Stimulated activated CD4-positive, alpha-beta T cell treated with anti-CD3 and anti-CD28 coated beads, TNF-alpha, amount 100 ng/mL, for 4 hours (primary cell): ENCODE measurements at regions not wholly inside any gene's neighbourhood (a gene's known extent, or its start where the extent isn't known, plus 50 kb on each side); places are given as distances from the start of the nearest gene placed in this dataset.
"Not testable (repeated sequence)": the region's sequence is repeated elsewhere in the genome, so short reads cannot be mapped to it uniquely, and the experiment has no call there.

ENCODE experiments used
- DNase-seq, 3 experiments: peaks; one replicate each; pipeline ENCODE4 v3.0.0-alpha.2; 2020; ENCODE audit warnings: low read depth in 3 of 3

- DNase-seq: no peak
Observed at GRCh38 chr3:177894081-177894728, 642.0 kb upstream of the KCNMB2 start.

DNA sequence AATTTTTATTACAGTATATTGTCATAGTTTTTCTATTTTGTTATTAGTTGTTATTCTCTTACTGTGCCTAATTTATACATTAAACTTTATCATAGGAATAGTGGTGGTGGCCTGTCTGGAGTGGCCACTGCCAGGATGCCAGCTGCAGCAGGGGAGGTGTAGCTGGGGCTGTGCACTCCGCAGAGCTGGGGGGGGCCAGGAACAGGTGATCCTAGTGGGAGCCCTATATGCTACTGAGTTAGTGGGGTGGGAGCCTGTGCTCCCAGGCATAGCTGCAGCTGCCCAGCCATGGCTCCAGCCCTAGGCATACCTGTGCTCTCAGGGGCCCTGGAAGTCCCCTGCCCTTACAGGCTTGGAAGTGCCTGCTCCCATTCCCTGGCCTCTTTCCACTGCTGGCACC is 638.1 kb upstream of the KCNMB2 start:
- DNase-seq: no peak

- DNase-seq: no peak
Observed at GRCh38 chr3:177899275-177900067, 636.8 kb upstream of the KCNMB2 start.

DNA sequence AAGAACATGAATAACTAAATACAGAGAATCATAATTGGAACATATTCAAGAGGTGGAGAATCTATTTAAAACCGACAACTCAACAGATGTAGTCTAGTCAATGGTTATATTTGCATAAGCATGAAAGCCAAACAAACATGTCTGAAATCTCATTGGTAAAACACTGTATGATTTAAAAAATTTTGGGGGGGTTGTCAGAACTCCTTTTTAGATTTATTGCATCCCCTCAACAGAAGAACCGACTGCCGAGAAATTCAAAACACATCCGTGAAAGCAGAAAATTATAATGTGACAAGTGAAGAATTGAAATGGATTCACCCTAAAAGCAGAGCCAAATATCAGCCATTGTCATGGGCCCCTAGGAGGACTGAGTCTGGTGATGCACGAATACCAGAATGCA is 633.4 kb upstream of the KCNMB2 start:
- DNase-seq: no peak

GRCh38 chr3:177904621-177905020 is 631.6 kb upstream of the KCNMB2 start:
- DNase-seq: no peak

GRCh38 chr3:177905173-177906125 is 630.8 kb upstream of the KCNMB2 start:
- DNase-seq: no peak

- DNase-seq: no peak
Observed at GRCh38 chr3:177906126-177906511, 630.1 kb upstream of the KCNMB2 start.

GRCh38 chr3:177906578-177907229 is 629.5 kb upstream of the KCNMB2 start:
- DNase-seq: no peak

GRCh38 chr3:177909530-177909929 is 626.7 kb upstream of the KCNMB2 start:
- not testable (repeated sequence) for DNase-seq

DNA sequence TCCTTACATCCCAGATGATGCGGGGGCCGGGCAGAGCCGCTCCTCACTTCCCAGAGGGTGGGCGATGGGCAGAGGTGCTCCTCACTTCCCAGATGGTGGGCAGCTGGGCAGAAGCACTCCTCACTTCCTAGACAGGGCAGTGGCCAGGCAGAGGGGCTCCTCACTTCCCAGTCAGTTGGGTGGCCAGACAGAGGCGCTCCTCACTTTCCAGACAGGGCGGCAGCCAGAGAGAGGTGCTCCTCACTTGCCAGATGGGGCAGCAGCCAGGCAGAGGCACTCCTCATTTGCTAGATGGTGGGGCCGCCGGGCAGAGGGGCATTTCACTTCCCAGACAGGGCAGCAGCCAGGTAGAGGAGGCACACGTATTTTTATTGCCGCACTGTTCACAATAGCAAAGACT is 622.0 kb upstream of the KCNMB2 start:
- no peak for DNase-seq

DNA sequence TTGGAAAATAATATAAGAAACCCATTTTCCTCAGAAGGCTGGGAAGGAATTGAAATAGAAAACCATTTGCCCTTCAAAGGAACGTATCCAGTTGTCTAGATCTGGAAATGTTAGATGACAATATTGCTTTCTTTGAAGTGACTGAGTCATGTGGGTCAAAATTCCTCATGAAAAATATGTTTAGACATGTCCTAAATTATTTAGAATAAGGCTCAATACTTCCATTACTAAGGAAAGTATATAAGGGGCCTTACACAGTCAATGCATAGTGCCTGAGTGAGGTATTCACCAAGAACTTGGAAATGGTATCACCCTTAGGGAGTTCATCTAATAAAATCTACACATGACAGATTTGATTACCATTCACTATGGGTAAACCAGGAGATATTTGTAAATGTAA is 619.8 kb upstream of the KCNMB2 start:
- no peak for DNase-seq

- DNase-seq: no peak
Observed at GRCh38 chr3:177917234-177917861, 618.9 kb upstream of the KCNMB2 start.

GRCh38 chr3:177921153-177921552 is 615.1 kb upstream of the KCNMB2 start:
- DNase-seq: no peak

DNA sequence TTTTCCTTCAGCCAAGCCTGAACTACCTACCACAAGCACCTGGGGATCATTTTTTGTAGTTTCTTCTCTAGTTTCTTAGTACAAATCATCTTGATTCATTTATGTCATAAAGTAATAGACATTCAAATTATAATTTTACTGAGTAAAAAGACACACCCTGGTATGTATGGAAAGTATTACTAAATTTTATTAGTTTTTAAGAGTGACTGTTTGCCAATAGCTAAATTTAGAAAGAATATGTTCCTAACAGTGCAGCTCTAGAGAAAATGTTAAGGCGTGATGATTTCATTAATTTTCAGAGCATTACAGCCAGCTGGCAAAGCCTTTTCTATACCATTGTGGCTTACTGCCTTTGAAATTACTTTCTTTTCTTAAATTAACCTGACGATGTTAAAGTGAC is 612.0 kb upstream of the KCNMB2 start:
- no peak for DNase-seq

DNA sequence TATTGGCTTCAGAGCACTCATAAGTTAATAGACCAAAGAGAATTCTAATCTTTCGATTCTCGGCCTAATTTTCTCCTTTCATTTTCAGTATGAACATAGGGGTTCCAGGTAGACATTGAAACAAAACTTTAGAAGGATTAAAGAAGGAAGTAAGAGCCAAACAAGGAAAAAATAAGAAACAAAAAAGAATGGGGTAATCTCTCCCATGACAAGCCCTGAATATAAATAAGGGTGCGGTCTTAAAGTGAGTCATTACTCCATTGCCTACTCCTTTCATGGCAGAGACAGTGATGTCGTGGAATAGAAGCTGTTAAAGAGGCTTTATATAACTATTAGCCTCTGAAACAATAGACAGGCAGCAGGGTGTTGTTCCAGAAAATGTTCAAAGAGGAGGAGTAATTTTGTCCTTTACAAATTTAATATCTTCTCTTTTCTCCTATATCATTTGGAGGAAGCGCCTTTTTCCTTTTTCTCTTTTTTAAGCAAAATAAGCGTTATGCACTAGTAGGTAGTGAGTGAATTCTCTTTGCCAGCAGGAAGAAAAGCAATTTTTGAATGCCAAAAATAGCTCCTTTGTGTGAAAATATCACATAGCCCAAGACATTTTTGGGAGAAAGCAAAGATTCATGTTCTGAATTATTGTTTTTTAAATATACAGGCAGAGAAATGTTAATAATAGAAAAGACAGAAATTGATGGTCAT is 607.9 kb upstream of the KCNMB2 start:
- DNase-seq: no peak

DNA sequence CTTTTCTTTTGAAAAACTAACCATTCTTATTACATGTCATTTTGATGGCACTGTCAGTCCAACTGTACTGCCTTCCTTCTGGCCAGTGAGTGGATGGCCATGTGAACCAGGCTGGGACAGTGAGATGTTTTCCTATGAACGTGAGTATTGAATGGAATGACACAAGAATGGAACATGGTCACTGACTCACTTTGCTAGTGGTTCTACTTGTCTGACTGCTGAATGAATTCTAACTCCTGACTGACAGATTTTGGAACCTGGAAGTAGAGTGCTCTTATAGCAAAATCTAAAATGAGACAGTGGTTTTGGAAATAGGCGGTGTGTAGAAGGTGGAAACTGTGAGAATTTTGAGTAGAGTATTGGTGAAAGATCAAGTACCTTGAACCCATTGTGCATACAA is 606.9 kb upstream of the KCNMB2 start:
- no peak for DNase-seq

GRCh38 chr3:177930771-177931170 is 605.5 kb upstream of the KCNMB2 start:
- no peak for DNase-seq

DNA sequence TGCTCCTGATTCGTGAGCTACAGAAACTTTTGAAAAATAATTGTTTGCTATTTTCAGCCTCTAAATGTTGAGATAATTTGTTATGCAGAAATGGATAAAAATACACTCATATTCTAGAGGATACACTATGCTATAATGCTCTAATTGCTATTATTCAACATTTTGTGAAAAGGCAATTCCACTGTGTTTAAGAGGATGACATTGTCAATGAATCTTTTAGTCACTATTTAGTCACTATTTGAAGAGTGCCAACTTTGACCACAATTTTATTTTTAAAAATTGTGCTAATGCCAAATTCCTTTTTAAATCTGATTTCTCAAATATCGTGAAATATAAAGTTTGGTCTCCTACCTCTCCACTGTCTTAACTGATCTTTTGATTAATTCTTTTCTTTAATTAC is 604.9 kb upstream of the KCNMB2 start:
- DNase-seq: no peak

- DNase-seq: no peak
Observed at GRCh38 chr3:177932346-177932745, 603.9 kb upstream of the KCNMB2 start.

- no peak for DNase-seq
Observed at GRCh38 chr3:177932750-177933660, 603.2 kb upstream of the KCNMB2 start.
